WTC11 (cell line): ENCODE measurements at regions not wholly inside any gene's neighbourhood (a gene's known extent, or its start where the extent isn't known, plus 50 kb on each side); places are given as distances from the start of the nearest gene placed in this dataset.

Source experiments
- CTCF ChIP-seq: fragments of 200-600 bp; IDR thresholded peaks from 2 replicates; pipeline ENCODE4 v1.8.0; 2022; ENCODE audit warnings: antibody characterized with exemption
- NFE2L1 ChIP-seq: sonication (generic); formaldehyde crosslinking; IDR thresholded peaks from 2 replicates; pipeline ENCODE4 v1.8.1; 2023; ENCODE audit warnings: missing genetic modification reagents
- PRRX2 ChIP-seq: fragments of 250-450 bp; sonication (Bioruptor Pico); IDR thresholded peaks from 2 replicates; pipeline ENCODE4 v1.8.0; 2021; ENCODE audit warnings: mild to moderate bottlenecking

- TF ChIP-seq PRRX2 (CRISPR knock-in tag) (no peak), NFE2L1 (CRISPR knock-in tag) (no peak), CTCF (no peak)
Measured at GRCh38 chr14:43764433-43764832, 742.6 kb downstream of the FSCB start.
